Colonic mucosa (tissue), 4 donors: ENCODE measurements at regions not wholly inside any gene's neighbourhood (a gene's known extent, or its start where the extent isn't known, plus 50 kb on each side); places are given as distances from the start of the nearest gene placed in this dataset.

Experiments used
- DNase-seq: peaks from one replicate; pipeline ENCODE4 v3.0.0-alpha.2; 2020
- H3K27ac ChIP-seq: fragments of 200-600 bp; one replicate; pipeline ENCODE4 v1.8.0; 2021
- H3K27me3 ChIP-seq: fragments of 200-600 bp; one replicate; pipeline ENCODE4 v1.8.0; 2021
- H3K36me3 ChIP-seq: fragments of 200-600 bp; one replicate; pipeline ENCODE4 v1.8.0; 2021
- H3K4me1 ChIP-seq: fragments of 200-600 bp; one replicate; pipeline ENCODE4 v1.8.0; 2021; ENCODE audit warnings: mild to moderate bottlenecking
- H3K4me3 ChIP-seq: fragments of 200-600 bp; one replicate; pipeline ENCODE4 v1.8.0; 2021
- H3K9ac ChIP-seq, 2 donors: one replicate each; pipeline ENCODE4 v1.7.0; 2013; ENCODE audit warnings: control low read depth in 2 of 2, low read depth in 2 of 2, low read length in 2 of 2
- H3K9me3 ChIP-seq: fragments of 200-600 bp; one replicate; pipeline ENCODE4 v1.8.0; 2021
- intact Hi-C: fragments of 100-400 bp; cut with DNase I; formaldehyde crosslinking; loops from one replicate; pipeline ENCODE4 v1.14.1; 2022
- TF ChIP-seq, protein P1 (sequence below): fragments of 200-600 bp; IDR thresholded peaks from one replicate; pipeline ENCODE4 v1.8.0; 2022; ENCODE audit warnings: antibody characterized with exemption, mild to moderate bottlenecking
- donor health status: healthy.
- donor health status: DM: no; HTN: no; CAD: no.
- donor health status: DM: no; HTN: no; CAD: no.

DNA sequence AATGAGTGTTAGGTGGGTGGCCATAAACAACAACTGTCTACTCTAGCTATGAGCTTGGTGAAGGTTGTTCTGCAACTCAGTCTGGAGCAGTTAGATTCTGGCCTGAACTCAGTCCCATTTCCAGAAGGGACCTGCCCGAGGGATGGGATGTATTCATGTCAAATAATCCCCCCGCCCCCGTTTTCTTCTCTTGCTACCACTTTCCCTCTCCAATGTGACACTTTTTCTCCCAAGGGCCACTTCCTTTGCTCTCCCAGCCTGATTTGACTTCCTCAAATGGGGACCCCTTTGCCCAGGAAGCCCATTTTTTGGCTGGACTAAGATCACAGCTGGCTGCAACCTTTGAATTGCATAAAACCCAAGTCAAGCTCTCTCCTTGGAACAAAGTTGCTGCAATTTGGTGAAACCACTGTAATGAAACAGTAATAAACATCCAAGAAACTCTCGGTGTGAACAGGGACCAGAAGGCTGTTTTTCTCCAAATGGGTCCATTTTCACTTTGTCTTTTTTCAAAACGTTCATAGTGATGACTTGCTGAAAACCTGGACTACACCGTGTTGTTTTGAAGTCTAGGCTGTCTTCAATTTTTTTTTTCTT, 137.2 kb upstream of the GSC start:
- Histone ChIP-seq H3K4me3 (no peak overlapping the region), H3K27me3 (no peaks in the 10 kb centered on the region), H3K36me3 (no peaks in the 10 kb centered on the region), H3K9ac (no peak overlapping the region), H3K4me1 (no peaks in the 10 kb centered on the region), H3K27ac (no peak overlapping the region), H3K9me3 (no peaks in the 10 kb centered on the region)
- intact Hi-C loops = no loop called here
- no peak for DNase-seq
- TF ChIP-seq, protein P1, sequence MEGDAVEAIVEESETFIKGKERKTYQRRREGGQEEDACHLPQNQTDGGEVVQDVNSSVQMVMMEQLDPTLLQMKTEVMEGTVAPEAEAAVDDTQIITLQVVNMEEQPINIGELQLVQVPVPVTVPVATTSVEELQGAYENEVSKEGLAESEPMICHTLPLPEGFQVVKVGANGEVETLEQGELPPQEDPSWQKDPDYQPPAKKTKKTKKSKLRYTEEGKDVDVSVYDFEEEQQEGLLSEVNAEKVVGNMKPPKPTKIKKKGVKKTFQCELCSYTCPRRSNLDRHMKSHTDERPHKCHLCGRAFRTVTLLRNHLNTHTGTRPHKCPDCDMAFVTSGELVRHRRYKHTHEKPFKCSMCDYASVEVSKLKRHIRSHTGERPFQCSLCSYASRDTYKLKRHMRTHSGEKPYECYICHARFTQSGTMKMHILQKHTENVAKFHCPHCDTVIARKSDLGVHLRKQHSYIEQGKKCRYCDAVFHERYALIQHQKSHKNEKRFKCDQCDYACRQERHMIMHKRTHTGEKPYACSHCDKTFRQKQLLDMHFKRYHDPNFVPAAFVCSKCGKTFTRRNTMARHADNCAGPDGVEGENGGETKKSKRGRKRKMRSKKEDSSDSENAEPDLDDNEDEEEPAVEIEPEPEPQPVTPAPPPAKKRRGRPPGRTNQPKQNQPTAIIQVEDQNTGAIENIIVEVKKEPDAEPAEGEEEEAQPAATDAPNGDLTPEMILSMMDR = no peak

DNA sequence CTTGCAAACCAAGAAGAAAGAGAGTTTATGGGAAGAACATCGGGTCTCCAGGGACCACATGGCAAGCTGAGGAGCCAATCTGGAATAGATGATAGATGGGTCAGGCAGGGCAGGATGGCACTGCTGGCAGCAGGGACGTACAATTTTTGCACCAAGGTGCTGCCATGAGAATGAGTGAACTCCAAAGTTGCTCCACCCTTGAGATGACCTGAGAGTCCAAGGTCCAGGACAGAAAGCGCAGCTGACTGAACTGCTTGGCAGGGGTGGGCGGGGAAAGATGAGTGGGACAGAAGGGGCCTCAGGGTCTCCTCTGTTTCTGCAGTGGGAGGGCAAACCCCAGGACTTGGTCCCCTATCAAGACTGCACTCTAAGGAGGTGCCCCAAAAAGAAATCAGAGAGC, 136.7 kb upstream of the GSC start:
- no peaks in the 10 kb centered on the region for H3K36me3 ChIP-seq
- H3K9ac ChIP-seq = no peak overlapping the region
- TF ChIP-seq, protein P1 = no peak
- no peaks in the 10 kb centered on the region for H3K27me3 ChIP-seq
- H3K27ac ChIP-seq = no peak overlapping the region
- no peaks in the 10 kb centered on the region for H3K9me3 ChIP-seq
- DNase-seq = no peak
- no peaks in the 10 kb centered on the region for H3K4me1 ChIP-seq
- intact Hi-C loops = no loop called here
- H3K4me3 ChIP-seq = no peak overlapping the region

DNA sequence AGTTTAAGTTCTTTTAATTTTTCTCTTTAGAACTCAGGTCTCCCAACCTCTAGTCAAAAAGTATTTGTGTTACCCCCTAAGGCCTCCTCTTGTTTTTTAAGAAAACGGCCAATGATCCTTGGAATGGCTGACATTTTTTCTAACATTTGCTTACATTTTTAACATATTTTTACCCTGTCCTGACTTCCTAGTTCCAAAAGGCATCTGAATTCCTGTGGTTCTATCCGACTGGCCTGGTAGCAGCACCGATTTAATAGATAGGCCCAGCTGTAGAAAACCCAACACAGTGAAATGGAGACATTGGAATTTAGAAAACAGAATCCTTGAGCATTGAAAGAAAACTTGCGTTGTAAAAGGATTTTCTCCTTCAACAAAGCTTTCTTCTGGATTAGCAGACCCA, 134.7 kb upstream of the GSC start:
- TF ChIP-seq, protein P1 = no peak
- intact Hi-C loops = no loop called here
- H3K4me3 ChIP-seq = no peak overlapping the region

DNA sequence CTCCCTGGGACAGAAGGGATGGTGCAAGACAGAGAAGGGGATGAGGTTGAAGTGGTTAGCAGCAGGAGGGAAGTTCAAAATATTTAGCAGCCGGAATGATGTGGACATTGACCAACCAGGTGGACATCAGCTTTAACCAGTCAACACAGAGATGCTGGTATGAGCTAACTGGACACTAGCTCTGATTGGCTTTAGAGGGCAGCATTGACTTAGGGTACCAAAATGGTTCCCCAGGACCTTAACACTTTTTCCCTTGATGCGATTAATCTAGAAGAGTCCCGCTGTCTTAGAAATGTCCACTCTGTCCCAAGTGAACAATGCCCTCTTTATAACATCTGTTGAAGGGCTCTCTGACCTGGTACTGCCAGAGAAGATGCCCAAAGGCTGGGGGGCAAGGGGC, 134.0 kb upstream of the GSC start:
- DNase-seq = no peak
- H3K36me3 ChIP-seq = no peaks in the 10 kb centered on the region
- no peak overlapping the region for H3K27ac ChIP-seq
- H3K4me1 ChIP-seq = no peaks in the 10 kb centered on the region
- H3K9ac ChIP-seq = no peak overlapping the region
- H3K27me3 ChIP-seq = no peaks in the 10 kb centered on the region
- no peaks in the 10 kb centered on the region for H3K9me3 ChIP-seq
- no peak overlapping the region for H3K4me3 ChIP-seq
- TF ChIP-seq, protein P1 = no peak
- intact Hi-C loops = no loop called here

More for the DNA sequence above, 134.7 kb upstream of the GSC start:
- Histone ChIP-seq H3K27ac (no peak overlapping the region), H3K4me1 (no peaks in the 10 kb centered on the region), H3K9ac (no peak overlapping the region), H3K27me3 (no peaks in the 10 kb centered on the region), H3K9me3 (no peaks in the 10 kb centered on the region), H3K36me3 (no peaks in the 10 kb centered on the region)
- DNase-seq = no peak

DNA sequence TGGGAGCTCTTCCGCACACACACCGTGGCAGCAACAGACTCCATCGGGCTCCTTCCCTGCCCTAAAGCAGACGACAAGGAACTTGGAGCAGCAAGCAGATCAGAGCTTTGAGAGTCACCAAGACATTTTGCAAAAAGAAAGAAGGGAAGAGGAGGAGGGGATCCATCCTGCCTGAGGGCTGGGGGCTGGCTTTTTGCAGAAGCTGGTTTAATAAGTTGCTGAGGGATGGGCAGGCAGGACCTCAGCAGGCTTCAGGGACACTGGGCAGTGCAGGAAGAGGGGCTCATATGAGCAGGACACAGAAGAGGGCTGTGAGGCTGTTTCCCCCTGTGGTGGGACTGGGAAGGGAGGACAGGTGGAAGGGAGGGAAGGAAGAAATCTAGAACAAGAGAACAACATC, 133.4 kb upstream of the GSC start:
- intact Hi-C loops = no loop called here

More for the DNA sequence above, 133.4 kb upstream of the GSC start:
- Histone ChIP-seq H3K4me1 (no peaks in the 10 kb centered on the region), H3K9ac (no peak overlapping the region), H3K27me3 (no peaks in the 10 kb centered on the region), H3K4me3 (no peak overlapping the region), H3K27ac (no peak overlapping the region), H3K9me3 (no peaks in the 10 kb centered on the region), H3K36me3 (no peaks in the 10 kb centered on the region)
- no peak for DNase-seq
- TF ChIP-seq, protein P1 = no peak
